ENCODE measurements at regions not wholly inside any gene's neighbourhood (a gene's known extent, or its start where the extent isn't known, plus 50 kb on each side); places are given as distances from the start of the nearest gene placed in this dataset.

DNA sequence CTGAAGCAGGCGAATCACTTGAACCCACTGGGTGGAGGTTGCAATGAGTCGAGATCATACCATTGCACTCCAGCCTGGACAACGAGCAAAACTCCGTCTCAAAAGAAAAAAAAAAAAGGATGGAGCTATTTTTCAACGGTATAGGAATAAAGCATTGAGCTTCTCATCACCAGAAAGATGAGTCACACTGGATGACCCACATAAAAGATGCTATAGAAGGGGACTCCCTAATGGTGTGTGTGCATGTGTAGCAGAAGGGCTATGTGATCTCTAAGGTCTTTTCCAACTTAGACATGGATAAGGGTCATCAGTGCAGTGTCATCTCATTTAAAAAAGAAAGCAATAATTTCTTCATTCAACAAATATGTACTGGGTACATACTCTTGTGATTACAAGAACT, 476.0 kb downstream of the MFSD1 start:
- no peak for TF ChIP-seq POLR2A (IDR thresholded peaks at IDR 0.05; ENCODE audit: low read depth, low read length)
- no peak for TF ChIP-seq POLR2AphosphoS5 (IDR thresholded peaks at IDR 0.05; ENCODE audit: low read depth, low read length)
- no peak for TF ChIP-seq TAF1 (IDR thresholded peaks at IDR 0.05; ENCODE audit: low read depth, low read length)
- TF ChIP-seq SPI1 (IDR thresholded peaks at IDR 0.05; ENCODE audit: low read depth, low read length) = no peak
- TF ChIP-seq POU2F2 (IDR thresholded peaks at IDR 0.05; ENCODE audit: low read depth, low read length) = no peak
